GM23338 (cell line): ENCODE measurements at regions not wholly inside any gene's neighbourhood (a gene's known extent, or its start where the extent isn't known, plus 50 kb on each side); places are given as distances from the start of the nearest gene placed in this dataset.

Source experiments
- ATAC-seq: fragments of 200-7000 bp; cut with Tn5 transposase; 3 replicates; pipeline ENCODE4 v1.9.1; 2020
- DNase-seq: peaks from one replicate; pipeline ENCODE4 v3.0.0-alpha.2; 2015; ENCODE audit warnings: low spot score
- H2AFZ ChIP-seq: fragments of 200-600 bp; sonication (generic); 2 replicates; pipeline ENCODE4 v1.8.0; 2016; ENCODE audit warnings: antibody characterized with exemption, mild to moderate bottlenecking, moderate library complexity
- H3F3A ChIP-seq: fragments of 200-600 bp; sonication (generic); replicated peaks from 2 replicates; pipeline ENCODE4 v1.8.0; 2017; ENCODE audit warnings: antibody characterized with exemption, mixed run types, low read depth
- H3K27ac ChIP-seq: fragments of 200-600 bp; sonication (generic); 2 replicates; pipeline ENCODE4 v1.6.1; 2016; ENCODE audit warnings: low read depth
- H3K27me3 ChIP-seq: fragments of 200-600 bp; sonication (generic); 2 replicates; pipeline ENCODE4 v1.8.0; 2016; ENCODE audit warnings: mild to moderate bottlenecking, mixed run types, moderate library complexity; ENCODE audit not compliant: insufficient read depth
- H3K36me3 ChIP-seq: fragments of 200-600 bp; sonication (generic); 2 replicates; pipeline ENCODE4 v1.8.0; 2016; ENCODE audit warnings: mild to moderate bottlenecking; ENCODE audit not compliant: insufficient read depth
- H3K4me1 ChIP-seq: fragments of 200-600 bp; sonication (generic); 2 replicates; pipeline ENCODE4 v1.8.0; 2016; ENCODE audit warnings: mild to moderate bottlenecking, moderate library complexity; ENCODE audit not compliant: insufficient read depth
- H3K4me2 ChIP-seq: fragments of 200-600 bp; sonication (generic); 2 replicates; pipeline ENCODE4 v1.7.1; 2017; ENCODE audit warnings: mixed run types
- H3K4me3 ChIP-seq: fragments of 200-600 bp; sonication (generic); 2 replicates; pipeline ENCODE4 v1.6.1; 2016; ENCODE audit warnings: mixed run types
- H3K79me2 ChIP-seq: fragments of 200-600 bp; sonication (generic); replicated peaks from 2 replicates; pipeline ENCODE4 v1.8.0; 2017; ENCODE audit warnings: mild to moderate bottlenecking; ENCODE audit not compliant: insufficient read depth
- H3K9me2 ChIP-seq: fragments of 200-600 bp; sonication (generic); 2 replicates; pipeline ENCODE4 v1.8.0; 2017; ENCODE audit not compliant: insufficient read depth
- H4K20me1 ChIP-seq: fragments of 200-600 bp; sonication (generic); replicated peaks from 2 replicates; pipeline ENCODE4 v1.8.0; 2017; ENCODE audit warnings: mild to moderate bottlenecking; ENCODE audit not compliant: insufficient read depth
- H3K27ac Mint-ChIP-seq: 2 replicates; pipeline ENCODE4 v1.8.0; 2020; ENCODE audit warnings: inconsistent platforms, mild to moderate bottlenecking, moderate library complexity, mixed read lengths
- H3K27me3 Mint-ChIP-seq: 3 replicates; pipeline ENCODE4 v1.8.0; 2022; ENCODE audit warnings: low read depth, mild to moderate bottlenecking, moderate library complexity, mixed read lengths, inconsistent platforms; ENCODE audit not compliant: insufficient read depth, poor library complexity
- H3K36me3 Mint-ChIP-seq: 3 replicates; pipeline ENCODE4 v1.8.0; 2021; ENCODE audit warnings: low read depth, mild to moderate bottlenecking, inconsistent platforms, moderate library complexity, mixed read lengths
- H3K4me1 Mint-ChIP-seq: 3 replicates; pipeline ENCODE4 v1.8.0; 2020; ENCODE audit warnings: mild to moderate bottlenecking, inconsistent platforms, mixed read lengths
- H3K4me3 Mint-ChIP-seq: 3 replicates; pipeline ENCODE4 v1.8.0; 2021; ENCODE audit warnings: moderate library complexity, mild to moderate bottlenecking, inconsistent platforms, mixed read lengths
- H3K9me3 Mint-ChIP-seq: 3 replicates; pipeline ENCODE4 v1.8.0; 2020; ENCODE audit warnings: moderate library complexity, mild to moderate bottlenecking, inconsistent platforms, mixed read lengths
- CTCF ChIP-seq, 2 experiments: fragments of 200-600 bp in 1 of 2; sonication (generic) in 1 of 2; conservative IDR thresholded peaks; 2 replicates each; pipeline versions ENCODE4 v1.5.1 to v1.6.1; 2016 to 2017; ENCODE audit warnings: antibody characterized with exemption in 2 of 2, low read depth in 2 of 2, mild to moderate bottlenecking in 2 of 2, moderate library complexity in 1 of 2
- EZH2 ChIP-seq: fragments of 200-600 bp; sonication (generic); IDR thresholded peaks from one replicate; pipeline ENCODE4 v1.8.0; 2017; ENCODE audit warnings: antibody characterized with exemption, mild to moderate bottlenecking, low read depth; ENCODE audit not compliant: unreplicated experiment
- EZH2phosphoT487 ChIP-seq: fragments of 200-600 bp; sonication (generic); IDR thresholded peaks from one replicate; pipeline ENCODE4 v1.8.1; 2018; ENCODE audit warnings: antibody characterized with exemption; ENCODE audit not compliant: unreplicated experiment
- JUNB ChIP-seq: IDR thresholded peaks from one replicate; pipeline ENCODE4 v1.6.1; 2016; ENCODE audit warnings: antibody characterized with exemption; ENCODE audit not compliant: unreplicated experiment
- NANOG ChIP-seq: IDR thresholded peaks from 2 replicates; pipeline ENCODE4 v1.6.1; 2016; ENCODE audit warnings: antibody characterized with exemption, borderline replicate concordance
- POLR2AphosphoS5 ChIP-seq: IDR thresholded peaks from 2 replicates; pipeline ENCODE4 v1.6.1; 2016; ENCODE audit warnings: antibody characterized with exemption, low read depth
- STAT1 ChIP-seq: IDR thresholded peaks from one replicate; pipeline ENCODE4 v1.6.1; 2016; ENCODE audit warnings: antibody characterized with exemption; ENCODE audit not compliant: unreplicated experiment
- TF ChIP-seq, protein P1 (sequence below): fragments of 250-450 bp; sonication (Bioruptor Pico); IDR thresholded peaks from 2 replicates; pipeline ENCODE4 v1.5.0; 2020; ENCODE audit warnings: mild to moderate bottlenecking, moderate library complexity

- Histone ChIP-seq H3F3A (no peaks in the 10 kb centered on the region), H3K9me2 (peaks cover 17% of the 10 kb centered on the region), H3K36me3 (0 out of 2 replicates have a peak, but pooled peaks cover under 1% of the 10 kb centered on the region), H3K4me2 (no peak overlapping the region), H3K79me2 (no peaks in the 10 kb centered on the region), H4K20me1 (no peaks in the 10 kb centered on the region), H2AFZ (peak overlapping the region; percentile 94; the same call in 1 of the 2 replicates), H3K4me3 (no peak overlapping the region), H3K27ac (no peak overlapping the region), H3K4me1 (peaks cover 8% of the 10 kb centered on the region), H3K27me3 (no peaks in the 10 kb centered on the region)
- peaks cover 16% of the 10 kb centered on the region for H3K36me3 Mint-ChIP-seq
- peaks cover 13% of the 10 kb centered on the region for H3K9me3 Mint-ChIP-seq
- no peak for DNase-seq
- H3K27me3 Mint-ChIP-seq: no peaks in the 10 kb centered on the region
- no peak for ATAC-seq
- no peak overlapping the region for H3K4me3 Mint-ChIP-seq
- H3K4me1 Mint-ChIP-seq: peaks cover 21% of the 10 kb centered on the region
- H3K27ac Mint-ChIP-seq: no peak overlapping the region
- no peak for TF ChIP-seq EZH2
- TF ChIP-seq STAT1: no peak
- TF ChIP-seq JUNB: no peak
- no peak for TF ChIP-seq NANOG
- no peak for TF ChIP-seq POLR2AphosphoS5
- TF ChIP-seq EZH2phosphoT487: no peak
- TF ChIP-seq, protein P1, sequence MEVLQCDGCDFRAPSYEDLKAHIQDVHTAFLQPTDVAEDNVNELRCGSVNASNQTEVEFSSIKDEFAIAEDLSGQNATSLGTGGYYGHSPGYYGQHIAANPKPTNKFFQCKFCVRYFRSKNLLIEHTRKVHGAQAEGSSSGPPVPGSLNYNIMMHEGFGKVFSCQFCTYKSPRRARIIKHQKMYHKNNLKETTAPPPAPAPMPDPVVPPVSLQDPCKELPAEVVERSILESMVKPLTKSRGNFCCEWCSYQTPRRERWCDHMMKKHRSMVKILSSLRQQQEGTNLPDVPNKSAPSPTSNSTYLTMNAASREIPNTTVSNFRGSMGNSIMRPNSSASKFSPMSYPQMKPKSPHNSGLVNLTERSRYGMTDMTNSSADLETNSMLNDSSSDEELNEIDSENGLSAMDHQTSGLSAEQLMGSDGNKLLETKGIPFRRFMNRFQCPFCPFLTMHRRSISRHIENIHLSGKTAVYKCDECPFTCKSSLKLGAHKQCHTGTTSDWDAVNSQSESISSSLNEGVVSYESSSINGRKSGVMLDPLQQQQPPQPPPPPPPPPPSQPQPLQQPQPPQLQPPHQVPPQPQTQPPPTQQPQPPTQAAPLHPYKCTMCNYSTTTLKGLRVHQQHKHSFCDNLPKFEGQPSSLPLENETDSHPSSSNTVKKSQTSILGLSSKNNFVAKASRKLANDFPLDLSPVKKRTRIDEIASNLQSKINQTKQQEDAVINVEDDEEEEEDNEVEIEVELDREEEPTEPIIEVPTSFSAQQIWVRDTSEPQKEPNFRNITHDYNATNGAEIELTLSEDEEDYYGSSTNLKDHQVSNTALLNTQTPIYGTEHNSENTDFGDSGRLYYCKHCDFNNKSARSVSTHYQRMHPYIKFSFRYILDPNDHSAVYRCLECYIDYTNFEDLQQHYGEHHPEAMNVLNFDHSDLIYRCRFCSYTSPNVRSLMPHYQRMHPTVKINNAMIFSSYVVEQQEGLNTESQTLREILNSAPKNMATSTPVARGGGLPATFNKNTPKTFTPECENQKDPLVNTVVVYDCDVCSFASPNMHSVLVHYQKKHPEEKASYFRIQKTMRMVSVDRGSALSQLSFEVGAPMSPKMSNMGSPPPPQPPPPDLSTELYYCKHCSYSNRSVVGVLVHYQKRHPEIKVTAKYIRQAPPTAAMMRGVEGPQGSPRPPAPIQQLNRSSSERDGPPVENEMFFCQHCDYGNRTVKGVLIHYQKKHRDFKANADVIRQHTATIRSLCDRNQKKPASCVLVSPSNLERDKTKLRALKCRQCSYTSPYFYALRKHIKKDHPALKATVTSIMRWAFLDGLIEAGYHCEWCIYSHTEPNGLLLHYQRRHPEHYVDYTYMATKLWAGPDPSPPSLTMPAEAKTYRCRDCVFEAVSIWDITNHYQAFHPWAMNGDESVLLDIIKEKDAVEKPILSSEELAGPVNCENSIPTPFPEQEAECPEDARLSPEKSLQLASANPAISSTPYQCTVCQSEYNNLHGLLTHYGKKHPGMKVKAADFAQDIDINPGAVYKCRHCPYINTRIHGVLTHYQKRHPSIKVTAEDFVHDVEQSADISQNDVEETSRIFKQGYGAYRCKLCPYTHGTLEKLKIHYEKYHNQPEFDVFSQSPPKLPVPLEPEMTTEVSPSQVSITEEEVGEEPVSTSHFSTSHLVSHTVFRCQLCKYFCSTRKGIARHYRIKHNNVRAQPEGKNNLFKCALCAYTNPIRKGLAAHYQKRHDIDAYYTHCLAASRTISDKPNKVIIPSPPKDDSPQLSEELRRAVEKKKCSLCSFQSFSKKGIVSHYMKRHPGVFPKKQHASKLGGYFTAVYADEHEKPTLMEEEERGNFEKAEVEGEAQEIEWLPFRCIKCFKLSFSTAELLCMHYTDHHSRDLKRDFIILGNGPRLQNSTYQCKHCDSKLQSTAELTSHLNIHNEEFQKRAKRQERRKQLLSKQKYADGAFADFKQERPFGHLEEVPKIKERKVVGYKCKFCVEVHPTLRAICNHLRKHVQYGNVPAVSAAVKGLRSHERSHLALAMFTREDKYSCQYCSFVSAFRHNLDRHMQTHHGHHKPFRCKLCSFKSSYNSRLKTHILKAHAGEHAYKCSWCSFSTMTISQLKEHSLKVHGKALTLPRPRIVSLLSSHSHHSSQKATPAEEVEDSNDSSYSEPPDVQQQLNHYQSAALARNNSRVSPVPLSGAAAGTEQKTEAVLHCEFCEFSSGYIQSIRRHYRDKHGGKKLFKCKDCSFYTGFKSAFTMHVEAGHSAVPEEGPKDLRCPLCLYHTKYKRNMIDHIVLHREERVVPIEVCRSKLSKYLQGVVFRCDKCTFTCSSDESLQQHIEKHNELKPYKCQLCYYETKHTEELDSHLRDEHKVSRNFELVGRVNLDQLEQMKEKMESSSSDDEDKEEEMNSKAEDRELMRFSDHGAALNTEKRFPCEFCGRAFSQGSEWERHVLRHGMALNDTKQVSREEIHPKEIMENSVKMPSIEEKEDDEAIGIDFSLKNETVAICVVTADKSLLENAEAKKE: no peak
Measured at GRCh38 chr11:121793916-121794315, 322.1 kb downstream of the BLID start.

- no peak for DNase-seq
- no peak for ATAC-seq
- peaks cover 7% of the 10 kb centered on the region for H3K9me3 Mint-ChIP-seq
Measured at GRCh38 chr11:121793291-121793690, 322.7 kb downstream of the BLID start.

More at GRCh38 chr11:121793291-121793690, 322.7 kb downstream of the BLID start:
- no peak for TF ChIP-seq EZH2phosphoT487
- TF ChIP-seq CTCF (conservative IDR thresholded peaks at IDR 0.05; ENCODE audit: low read depth in 2 of 2): no peak
- Mint-ChIP-seq H3K36me3 (peaks cover 10% of the 10 kb centered on the region), H3K27ac (no peak overlapping the region), H3K4me3 (no peak overlapping the region), H3K4me1 (peaks cover 21% of the 10 kb centered on the region), H3K27me3 (no peaks in the 10 kb centered on the region)
- H3K27ac ChIP-seq: no peak overlapping the region
- no peaks in the 10 kb centered on the region for H3K36me3 ChIP-seq
- H3K4me1 ChIP-seq: peaks cover 8% of the 10 kb centered on the region
- H3F3A ChIP-seq: no peaks in the 10 kb centered on the region
- no peaks in the 10 kb centered on the region for H4K20me1 ChIP-seq
- no peaks in the 10 kb centered on the region for H3K79me2 ChIP-seq
- no peak overlapping the region for H3K4me2 ChIP-seq
- H3K4me3 ChIP-seq: no peak overlapping the region
- no peaks in the 10 kb centered on the region for H3K27me3 ChIP-seq
- H3K9me2 ChIP-seq: peaks cover 18% of the 10 kb centered on the region
- H2AFZ ChIP-seq: no peak overlapping the region
